HAP-1 (cell line): ENCODE measurements at regions not wholly inside any gene's neighbourhood (a gene's known extent, or its start where the extent isn't known, plus 50 kb on each side); places are given as distances from the start of the nearest gene placed in this dataset.
"Not testable (repeated sequence)": the region's sequence is repeated elsewhere in the genome, so short reads cannot be mapped to it uniquely, and the experiment has no call there.

Source experiments
- DNase-seq, 2 experiments: peaks; one replicate each; pipeline ENCODE4 v3.0.0-alpha.2; 2016 to 2020; ENCODE audit warnings: low spot score in 2 of 2
- H3K27me3 ChIP-seq: fragments of 250-450 bp; sonication (Bioruptor Pico); 2 replicates; pipeline ENCODE4 v1.5.1; 2020; ENCODE audit warnings: low read depth, mild to moderate bottlenecking, moderate library complexity
- H3K36me3 ChIP-seq: fragments of 250-450 bp; sonication (Bioruptor Pico); replicated peaks from 2 replicates; pipeline ENCODE4 v1.5.1; 2020; ENCODE audit warnings: mild to moderate bottlenecking
- H3K4me1 ChIP-seq: fragments of 250-450 bp; sonication (Bioruptor Pico); 2 replicates; pipeline ENCODE4 v1.5.1; 2020; ENCODE audit warnings: mild to moderate bottlenecking
- H3K4me3 ChIP-seq: fragments of 250-450 bp; sonication (Bioruptor Pico); 2 replicates; pipeline ENCODE4 v1.5.1; 2020; ENCODE audit warnings: mild to moderate bottlenecking, moderate library complexity
- H3K9me3 ChIP-seq: fragments of 250-450 bp; sonication (Bioruptor Pico); 2 replicates; pipeline ENCODE4 v1.5.1; 2020; ENCODE audit warnings: mild to moderate bottlenecking, moderate library complexity
- in situ Hi-C: fragments of 300-500 bp; cut with MboI; formaldehyde crosslinking; loops from 3 replicates; pipeline ENCODE4 v1.14.3; 2020; ENCODE audit warnings: low sequenced_read_pairs, inconsistent platforms, mixed read lengths

DNA sequence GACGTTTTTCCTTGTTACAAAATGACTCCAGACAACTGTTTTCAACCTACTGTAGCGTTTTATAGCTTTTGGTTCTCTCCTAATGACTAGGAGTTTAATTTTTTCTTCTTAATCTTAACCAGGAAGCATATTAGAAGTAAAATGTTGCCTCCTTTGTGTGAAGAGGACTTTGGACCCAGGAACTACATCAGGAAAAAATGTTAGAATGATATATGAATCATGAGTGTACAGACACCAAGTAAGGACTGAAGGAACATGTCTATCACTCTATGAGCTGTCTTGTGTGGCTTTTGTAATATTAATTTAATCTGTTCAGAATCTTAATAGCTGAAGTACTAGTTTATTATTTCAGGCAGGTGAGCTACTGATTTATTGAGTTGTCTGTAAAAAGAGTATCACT lies 71.0 kb upstream of the MARCKS start:
- no peak for DNase-seq
- in situ Hi-C loops: no loop called here

DNA sequence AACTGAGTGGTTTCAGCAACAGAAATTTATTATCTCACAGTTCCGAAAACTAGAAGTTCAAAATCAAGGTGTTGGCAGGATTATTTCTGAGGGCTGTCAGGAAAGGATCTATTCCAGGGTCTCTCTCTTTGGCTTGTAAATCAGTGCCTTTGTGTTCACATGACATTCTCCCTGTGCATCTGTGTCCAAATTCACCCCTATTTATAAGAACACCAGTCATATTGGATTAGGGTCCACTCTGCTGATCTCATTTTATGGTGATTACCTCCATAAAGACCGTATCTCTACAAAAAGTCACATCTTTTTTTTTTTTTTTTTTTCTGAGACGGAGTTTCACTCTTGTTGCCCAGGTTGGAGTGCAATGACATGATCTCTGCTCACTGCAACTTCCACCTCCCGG lies 68.6 kb upstream of the MARCKS start:
- in situ Hi-C loops: no loop called here

More for the DNA sequence above, 71.0 kb upstream of the MARCKS start:
- Histone ChIP-seq H3K36me3 (no peaks in the 10 kb centered on the region), H3K9me3 (no peaks in the 10 kb centered on the region), H3K4me3 (no peak overlapping the region), H3K4me1 (no peaks in the 10 kb centered on the region), H3K27me3 (no peaks in the 10 kb centered on the region)

DNA sequence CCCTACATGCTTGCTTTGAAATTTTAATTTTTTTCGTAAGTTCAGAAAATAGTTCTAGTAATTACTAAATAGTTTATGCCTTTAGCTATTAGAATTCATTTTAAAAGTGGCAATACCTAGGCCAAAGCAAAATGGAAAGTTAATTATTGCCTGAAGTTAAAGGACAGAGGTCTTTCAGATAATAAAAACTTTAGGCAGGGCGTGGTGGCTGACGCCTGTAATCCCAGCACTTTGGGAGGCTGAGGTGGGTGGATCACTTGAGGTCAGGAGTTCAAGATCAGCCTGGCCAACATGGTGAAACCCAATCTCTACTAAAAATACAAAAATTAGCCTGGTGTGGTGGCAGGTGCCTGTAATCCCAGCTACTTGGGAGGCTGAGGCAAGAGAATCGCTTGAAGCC lies 65.9 kb upstream of the MARCKS start:
- H3K4me3 ChIP-seq, in situ Hi-C loops, H3K36me3 ChIP-seq, H3K4me1 ChIP-seq, DNase-seq, H3K27me3 ChIP-seq, H3K9me3 ChIP-seq: not testable (repeated sequence)

More for the DNA sequence above, 68.6 kb upstream of the MARCKS start:
- Histone ChIP-seq H3K27me3 (no peaks in the 10 kb centered on the region; the same call in 1 of the 2 replicates), H3K4me3 (no peak overlapping the region), H3K9me3 (no peaks in the 10 kb centered on the region), H3K36me3 (no peaks in the 10 kb centered on the region), H3K4me1 (no peaks in the 10 kb centered on the region)
- no peak for DNase-seq

DNA sequence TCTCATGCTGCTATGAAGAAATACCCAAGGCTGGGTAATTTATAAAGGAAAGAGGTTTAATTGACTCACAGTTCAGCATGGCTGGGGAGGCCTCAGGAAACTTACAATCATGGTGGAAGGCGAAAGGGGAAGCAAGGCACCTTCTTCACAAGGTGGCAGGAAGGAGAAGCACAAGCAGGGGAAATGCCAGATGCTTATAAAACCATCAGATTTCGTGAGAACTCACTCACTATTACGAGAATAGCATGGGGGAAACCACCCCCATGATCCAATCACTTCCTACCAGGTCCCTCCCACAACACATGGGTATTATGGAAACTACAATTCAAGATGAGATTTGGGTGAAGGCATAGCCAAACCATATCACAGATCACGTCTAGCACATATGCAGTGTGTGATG lies 61.8 kb upstream of the MARCKS start:
- H3K27me3 ChIP-seq, H3K4me1 ChIP-seq, DNase-seq, H3K9me3 ChIP-seq, in situ Hi-C loops, H3K4me3 ChIP-seq, H3K36me3 ChIP-seq: not testable (repeated sequence)

DNA sequence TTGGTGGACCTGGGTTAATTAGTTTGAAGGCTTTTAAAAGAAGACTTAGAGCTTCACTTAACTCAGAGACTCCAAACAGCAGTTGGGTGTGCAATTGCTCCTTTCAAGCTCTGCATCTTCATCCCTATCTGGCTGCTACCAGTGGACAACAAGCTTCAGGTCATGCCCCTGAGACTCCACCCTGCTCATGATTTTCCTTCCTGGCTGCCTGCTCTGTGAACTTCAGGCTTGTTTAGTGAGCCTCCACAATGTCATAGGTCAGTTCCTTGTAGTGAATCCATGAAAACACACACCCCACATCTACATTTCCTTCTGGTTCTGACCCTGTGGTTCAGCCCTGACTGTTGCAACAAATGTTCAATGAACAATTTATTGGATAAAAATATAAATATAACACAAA lies 61.1 kb upstream of the MARCKS start:
- no peaks in the 10 kb centered on the region for H3K36me3 ChIP-seq
- in situ Hi-C loops: no loop called here
- no peaks in the 10 kb centered on the region; the same call in none of the 2 replicates for H3K27me3 ChIP-seq
- DNase-seq: no peak
- no peaks in the 10 kb centered on the region for H3K4me1 ChIP-seq
- no peak overlapping the region for H3K4me3 ChIP-seq
- H3K9me3 ChIP-seq: no peaks in the 10 kb centered on the region

DNA sequence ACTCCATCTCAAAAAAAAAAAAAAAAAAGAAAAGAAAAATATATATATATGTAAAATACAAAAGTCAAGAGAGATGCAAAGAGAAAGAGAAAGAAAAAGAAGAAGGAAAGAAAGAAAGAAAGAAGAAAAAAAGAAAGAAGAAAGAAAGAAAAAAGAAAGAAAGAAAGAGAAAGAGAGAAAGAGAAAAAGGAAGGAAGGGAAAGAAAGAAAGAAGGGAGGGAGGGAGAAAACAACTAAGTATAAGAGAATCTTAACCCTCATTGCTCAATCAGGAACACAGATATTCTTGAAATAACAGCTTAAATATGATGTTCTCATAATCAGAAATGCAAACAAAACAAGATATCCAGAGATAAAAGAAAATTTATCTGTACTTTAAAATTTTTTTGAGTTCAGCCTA lies 54.4 kb upstream of the MARCKS start:
- H3K36me3 ChIP-seq: no peaks in the 10 kb centered on the region
- no peaks in the 10 kb centered on the region for H3K4me1 ChIP-seq
- in situ Hi-C loops: no loop called here
- H3K27me3 ChIP-seq: no peaks in the 10 kb centered on the region; the same call in 1 of the 2 replicates
- no peak overlapping the region for H3K4me3 ChIP-seq
- H3K9me3 ChIP-seq: no peaks in the 10 kb centered on the region
- DNase-seq: no peak

DNA sequence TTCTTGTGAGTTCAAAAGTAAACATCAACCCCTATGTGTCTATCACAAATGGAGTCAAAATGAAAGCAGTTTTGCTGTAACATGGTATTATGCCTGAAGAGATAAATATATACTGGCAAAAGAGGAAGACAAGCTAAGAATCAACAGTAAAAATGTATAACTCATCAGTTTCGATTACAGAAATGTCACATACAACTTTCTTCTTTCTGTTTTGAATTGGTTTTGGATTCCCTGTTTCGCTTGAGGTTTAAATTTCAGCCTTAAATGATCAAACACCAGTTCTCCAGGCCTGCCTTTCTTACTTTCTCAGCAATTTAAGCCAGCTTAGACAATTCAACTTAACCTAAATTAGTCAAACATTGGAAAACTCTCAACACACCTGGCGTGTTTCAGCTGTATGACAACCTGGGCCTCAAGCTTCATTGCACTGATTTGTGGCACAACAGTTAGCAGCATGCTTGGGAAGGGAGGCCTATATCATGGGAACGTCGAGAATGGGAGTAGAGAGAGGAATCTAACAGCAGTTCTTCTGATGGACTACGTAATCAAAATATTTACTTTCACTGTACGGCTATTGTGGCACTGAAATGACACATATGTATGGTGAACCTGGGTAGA lies 51.9 kb upstream of the MARCKS start:
- no peak for DNase-seq
- H3K4me3 ChIP-seq: no peak overlapping the region
- no peaks in the 10 kb centered on the region; the same call in 1 of the 2 replicates for H3K27me3 ChIP-seq
- no peaks in the 10 kb centered on the region for H3K9me3 ChIP-seq
- no peaks in the 10 kb centered on the region for H3K4me1 ChIP-seq
- no peaks in the 10 kb centered on the region for H3K36me3 ChIP-seq
- in situ Hi-C loops: no loop called here

DNA sequence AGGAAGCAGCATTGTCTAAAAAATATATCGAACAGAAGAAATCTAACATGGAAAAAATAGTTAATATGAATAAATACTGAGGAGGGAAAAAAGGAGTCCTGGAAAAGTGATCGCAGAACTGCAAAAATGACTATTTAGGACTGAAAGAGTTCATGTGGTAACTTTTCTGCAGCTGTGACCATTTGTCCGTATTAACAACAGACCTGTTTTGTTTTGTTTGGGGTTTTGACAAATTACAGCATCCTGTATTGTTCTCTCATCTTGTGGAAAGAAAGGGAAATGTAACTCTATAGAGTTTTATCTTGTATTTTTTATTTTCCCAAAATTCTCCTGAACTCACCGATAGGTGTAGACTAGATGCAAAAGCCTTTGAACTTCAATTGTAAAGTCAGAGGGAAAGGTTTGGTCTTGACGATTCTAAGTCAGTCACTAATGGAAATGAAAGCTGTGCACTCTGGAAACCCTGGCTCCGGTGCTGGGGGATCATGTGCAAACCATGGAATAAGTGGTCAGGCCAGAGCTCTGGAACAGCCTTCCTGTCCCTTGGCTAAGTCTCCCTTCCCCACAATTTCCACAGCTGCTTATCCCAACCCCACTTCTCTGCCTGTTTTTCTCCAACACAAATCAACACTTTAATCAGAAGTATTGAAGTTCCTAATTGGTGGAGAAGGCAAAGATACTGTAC lies 51.2 kb upstream of the MARCKS start:
- H3K27me3 ChIP-seq: no peaks in the 10 kb centered on the region; the same call in 1 of the 2 replicates
- no peak overlapping the region for H3K4me3 ChIP-seq
- in situ Hi-C loops: no loop called here
- H3K36me3 ChIP-seq: no peaks in the 10 kb centered on the region
- no peaks in the 10 kb centered on the region for H3K4me1 ChIP-seq
- H3K9me3 ChIP-seq: no peaks in the 10 kb centered on the region
- DNase-seq: no peak
